AML-193 (cell line): ENCODE measurements at regions not wholly inside any gene's neighbourhood (a gene's known extent, or its start where the extent isn't known, plus 50 kb on each side); places are given as distances from the start of the nearest gene placed in this dataset.
A peak's percentile ranks its signal among the peaks of the same experiment; 100 is the strongest.

Experiments used
- DNase-seq, 2 experiments: peaks; one replicate each; lab custom pipeline; 2025; lab: John Stamatoyannopoulos, UW

DNA sequence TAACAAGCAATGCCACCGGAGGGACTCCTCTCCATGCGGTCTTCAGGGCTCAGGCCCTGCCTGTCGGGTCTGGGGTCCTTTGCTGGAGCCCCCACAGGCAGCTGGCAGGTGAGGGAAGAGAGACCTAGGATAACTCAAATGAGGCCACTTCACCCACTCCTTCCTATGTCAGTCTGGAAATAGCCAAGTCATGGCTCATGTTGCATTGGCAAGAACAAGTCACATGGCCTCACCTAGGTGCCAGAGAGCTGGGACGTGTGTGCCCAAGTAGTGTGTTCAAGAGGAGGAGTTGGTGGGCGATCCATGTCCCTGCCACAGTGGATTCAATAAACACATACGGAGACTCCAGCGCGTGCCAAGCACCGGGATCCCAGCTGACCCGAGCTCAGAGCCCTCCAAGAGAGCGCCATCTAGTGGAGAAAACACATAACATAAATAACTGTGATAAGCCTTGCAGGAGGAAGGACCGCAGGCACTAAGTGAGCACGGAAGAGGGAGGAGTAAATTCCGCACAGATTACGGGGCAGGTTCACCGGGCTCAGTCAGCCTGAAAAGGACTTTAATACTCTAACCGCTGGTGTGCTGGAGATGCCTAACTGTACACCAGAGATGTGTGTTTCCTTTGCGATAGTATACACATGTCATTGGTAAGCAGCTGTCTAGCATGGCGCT, 580.8 kb downstream of the CCDC171 start:
- DNase-seq = peak; percentile 22 to 40

DNA sequence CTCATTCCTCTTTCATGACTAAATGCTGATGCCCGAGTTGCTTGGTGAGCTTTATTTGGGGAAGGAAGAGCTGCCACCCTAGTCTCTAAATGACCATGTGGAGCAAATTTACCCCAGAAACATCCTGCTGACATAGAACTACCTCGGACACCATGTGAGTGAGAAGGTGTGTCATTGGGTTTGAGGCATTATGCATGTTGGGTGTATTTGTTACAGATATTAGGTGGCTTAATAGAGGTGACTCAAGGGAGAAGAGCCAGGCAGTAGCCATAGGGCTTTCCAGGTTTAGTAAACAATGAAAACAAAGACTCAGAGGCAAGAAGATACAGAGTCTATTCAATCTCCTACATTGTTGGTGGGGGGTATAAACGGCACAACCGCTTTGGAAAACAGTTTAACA, 581.5 kb downstream of the CCDC171 start:
- no peak for DNase-seq

DNA sequence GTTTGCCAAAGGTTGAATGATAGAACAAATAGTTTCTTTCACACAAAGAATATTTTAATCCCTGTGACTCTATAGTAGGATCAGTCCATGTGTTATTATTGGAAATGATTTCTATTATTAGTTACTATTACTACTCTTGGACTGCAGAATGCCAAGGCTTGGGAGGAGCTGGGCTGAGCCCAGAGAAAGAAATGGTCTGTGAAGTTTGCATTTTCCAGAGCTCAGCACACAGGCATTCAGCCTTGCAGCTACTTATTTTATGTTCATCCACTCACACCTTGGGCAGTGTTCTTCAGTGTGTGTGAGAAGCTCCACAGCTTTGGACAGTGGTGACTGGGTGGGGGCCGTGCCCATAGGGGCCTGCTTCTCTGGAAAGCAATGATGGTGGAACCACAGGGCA, 583.1 kb downstream of the CCDC171 start:
- DNase-seq = no peak

DNA sequence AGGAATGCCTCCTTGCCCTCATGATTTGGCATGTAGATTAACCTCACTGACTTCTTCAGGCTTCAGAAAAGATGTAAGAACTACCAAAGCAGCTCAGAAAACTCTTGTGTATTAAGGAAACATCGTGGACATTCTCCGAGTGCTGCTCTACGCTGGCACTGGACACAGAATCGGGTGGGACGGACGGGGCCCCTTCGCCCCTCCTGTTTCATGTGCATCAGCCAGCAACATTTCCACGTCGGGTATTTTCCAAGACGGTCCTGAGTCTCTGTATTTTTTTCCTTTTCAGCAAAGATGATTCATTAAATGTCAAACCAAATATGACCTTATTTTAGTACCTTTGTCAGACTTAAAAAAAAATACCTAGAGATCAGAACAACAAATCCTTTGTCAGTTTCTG, 583.6 kb downstream of the CCDC171 start:
- DNase-seq = no peak

DNA sequence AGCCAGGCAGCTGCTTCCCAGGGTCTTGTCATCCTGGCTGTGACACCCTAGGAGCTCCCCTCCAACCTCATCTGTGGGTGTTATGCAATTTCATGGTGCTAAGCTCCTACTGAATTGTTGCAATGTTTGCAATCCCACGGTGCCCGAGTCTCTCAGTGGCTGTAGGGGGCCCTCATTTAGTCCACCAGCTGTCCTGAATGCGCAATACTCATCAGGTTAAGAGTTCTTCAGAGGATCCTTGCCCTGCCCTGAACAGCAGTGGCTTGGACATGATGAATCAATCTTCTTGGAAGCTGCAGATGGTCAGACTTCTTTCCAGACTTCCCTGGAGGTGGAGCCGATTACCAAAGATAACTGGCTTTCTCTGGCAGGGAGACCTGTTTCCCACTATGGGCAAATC, 584.1 kb downstream of the CCDC171 start:
- DNase-seq = no peak

DNA sequence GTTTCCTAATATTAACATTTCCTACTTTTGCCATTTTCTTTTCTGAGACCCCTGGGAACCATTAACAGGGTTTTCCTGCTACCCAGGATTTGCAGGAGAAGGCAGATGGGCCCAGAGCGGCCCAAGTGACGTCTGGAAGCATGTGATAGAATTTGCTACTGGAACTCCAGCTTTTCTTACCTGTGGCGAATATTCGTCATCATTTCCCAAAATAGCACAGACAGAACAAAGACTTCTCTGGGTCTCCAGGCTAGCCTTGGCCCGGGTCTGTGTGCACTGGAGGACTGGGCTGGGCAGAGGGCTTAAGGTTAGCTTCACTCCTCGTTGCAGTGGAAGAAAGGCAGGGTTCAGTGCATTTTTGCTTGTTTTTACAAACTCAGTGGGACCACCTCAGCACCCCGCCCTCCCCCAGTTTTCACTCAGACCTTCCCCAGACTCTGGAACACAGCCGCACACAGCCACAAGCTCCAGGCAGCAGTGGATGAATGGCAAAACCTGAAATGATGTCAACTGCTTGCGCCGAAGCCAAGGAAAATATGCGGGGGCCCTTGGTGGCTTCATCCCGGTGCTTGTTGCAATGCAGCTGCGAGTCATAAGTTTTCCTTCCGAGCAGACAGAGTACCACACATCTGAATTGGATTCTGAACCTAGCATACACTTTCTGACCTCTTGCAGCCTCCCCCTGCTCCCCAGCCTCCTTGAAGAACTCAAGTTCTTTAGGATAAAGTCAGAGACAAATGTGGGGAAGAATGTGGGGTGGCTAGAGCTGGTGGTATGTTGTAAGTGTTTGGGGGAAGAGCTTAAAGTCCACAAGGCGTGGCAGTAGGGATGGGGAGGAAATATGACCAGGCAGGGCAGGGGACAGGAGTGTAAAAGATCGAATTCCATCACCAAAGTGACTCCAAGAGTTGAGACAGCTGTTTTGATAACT, 586.0 kb downstream of the CCDC171 start:
- no peak for DNase-seq

DNA sequence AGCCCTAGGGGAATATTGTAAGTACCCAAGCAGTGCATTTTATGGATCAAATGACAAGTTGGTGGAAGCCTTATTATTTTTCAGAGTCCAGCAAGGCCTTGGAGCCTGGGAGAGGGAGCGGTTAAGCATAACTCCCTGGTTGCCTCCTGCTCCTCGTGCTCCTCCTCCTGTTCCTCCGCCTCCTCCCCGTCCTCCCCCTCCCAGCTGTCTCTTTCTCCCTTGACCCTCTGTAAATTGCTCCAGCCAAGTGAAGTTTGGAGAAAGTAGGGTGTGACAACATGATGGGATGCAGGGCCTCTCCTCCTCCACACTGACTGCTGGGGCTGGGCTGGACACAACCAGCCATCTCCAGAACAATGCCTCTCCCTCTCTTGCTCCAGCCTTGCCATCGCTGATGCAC, 586.9 kb downstream of the CCDC171 start:
- DNase-seq = no peak

DNA sequence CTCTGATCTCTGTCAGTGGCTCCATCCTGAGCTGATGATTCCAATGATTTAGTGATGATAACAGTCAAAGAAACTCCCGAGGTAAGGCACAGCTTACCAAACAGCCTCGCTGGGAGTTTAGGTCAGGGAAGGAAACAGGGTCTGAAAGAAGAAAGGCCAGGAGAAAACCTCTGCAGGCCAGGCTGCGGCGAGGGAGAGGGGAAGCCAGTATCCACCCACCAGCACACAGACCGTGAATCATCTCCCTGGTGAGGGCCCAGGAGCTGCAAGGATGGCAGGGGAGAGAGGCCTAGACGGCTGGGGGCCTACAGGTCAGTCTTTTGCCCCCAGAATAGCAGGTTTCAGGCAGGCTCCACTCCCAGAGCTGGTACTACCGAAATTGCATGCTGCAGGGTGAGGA, 590.5 kb downstream of the CCDC171 start:
- DNase-seq = no peak

DNA sequence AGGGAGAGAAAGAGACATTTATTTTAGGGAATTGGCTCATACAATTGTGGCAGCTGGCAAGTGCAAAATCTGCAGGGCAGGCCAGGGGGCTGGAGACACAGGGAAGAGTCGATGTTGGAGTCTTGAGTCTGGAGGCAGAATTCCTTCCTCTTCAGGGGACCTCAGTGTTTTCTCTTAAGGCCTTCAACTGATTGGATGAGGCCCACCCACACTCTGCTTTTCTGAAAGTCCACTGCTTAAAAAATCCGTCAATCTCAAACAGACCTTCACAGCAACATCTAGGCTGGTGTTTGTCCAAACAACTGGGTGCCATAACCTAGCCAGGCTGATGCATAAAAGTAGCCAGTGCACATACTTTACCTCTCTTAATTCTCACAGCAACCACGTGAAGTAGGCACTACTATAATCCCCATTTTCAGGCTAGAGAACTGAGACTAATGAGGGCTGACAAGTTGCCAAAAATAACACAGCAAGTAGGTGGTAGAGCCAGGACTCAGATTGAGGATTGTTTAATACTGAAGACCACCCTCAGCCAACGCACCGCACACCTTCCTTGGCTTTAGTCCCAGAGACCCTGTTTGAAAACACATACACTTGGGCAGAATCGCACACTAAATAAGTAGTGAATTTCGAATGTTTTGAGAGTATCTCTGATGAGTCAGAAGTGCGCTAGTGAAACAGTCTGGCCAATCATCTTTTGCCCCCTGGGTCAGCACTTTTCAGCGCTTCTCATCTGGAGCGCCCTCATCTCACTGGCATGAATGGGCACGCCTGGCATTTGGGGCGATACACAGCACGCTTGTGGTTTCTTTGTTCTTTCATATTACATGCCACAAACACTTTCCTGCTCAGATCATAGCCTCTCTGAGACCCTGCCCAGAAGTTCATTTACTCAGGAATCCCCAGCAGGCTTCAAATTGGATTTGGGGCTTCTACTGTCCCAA, 591.4 kb downstream of the CCDC171 start:
- DNase-seq = no peak

DNA sequence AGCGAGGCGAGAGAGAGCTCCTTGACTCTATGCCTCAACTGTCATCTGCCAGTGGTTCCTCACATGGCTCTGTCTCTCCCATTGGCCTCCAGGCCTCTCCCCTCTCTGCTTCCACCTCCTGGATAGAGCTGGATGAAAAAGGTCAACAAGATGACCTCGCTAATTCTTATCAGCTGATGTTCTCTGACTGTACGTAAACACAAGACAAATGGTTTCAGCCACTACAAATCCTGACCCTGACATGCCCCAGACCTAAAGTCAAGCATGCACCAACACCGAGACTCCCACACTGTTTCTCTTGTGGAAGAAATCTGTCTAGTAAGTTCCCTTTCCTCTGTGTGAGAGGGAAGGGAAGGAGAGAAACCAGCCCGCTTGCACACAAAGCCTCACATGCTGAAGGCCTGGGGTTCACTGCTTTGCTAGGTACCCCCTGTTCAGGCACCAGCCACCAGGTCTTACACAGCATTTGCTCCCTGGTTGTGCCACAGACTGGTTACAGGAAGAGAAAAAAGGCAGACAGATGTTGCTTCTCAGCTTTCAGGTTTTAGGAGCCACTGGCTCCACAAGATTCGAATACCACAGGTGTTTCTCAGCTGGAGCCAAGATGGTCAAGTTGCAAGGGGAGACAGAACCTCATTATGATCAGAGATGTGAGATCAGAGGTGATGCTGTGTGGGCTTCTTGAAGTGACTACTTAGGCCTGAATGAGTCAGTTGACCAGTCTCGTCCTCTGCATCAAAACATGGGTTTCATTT, 592.5 kb downstream of the CCDC171 start:
- no peak for DNase-seq

DNA sequence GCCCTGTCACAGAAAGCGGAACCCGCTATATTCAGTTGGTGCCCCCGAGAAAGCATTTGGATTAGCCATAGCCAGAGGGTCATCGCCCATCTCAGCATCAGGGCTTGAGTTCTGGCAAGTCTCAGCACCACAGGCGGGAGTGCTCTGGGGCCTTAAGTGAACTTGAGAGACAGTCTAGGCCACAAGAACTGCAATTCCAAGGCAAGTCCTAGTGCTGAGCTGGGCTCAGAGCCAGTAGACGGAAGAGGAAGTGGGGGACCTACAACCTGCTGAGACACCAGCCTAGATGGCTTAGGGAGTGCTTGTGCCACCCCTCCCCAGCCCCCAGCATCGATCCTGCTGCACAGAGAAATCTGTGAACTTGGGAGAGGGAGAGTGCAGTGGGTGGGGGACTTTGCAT, 594.9 kb downstream of the CCDC171 start:
- DNase-seq = no peak

DNA sequence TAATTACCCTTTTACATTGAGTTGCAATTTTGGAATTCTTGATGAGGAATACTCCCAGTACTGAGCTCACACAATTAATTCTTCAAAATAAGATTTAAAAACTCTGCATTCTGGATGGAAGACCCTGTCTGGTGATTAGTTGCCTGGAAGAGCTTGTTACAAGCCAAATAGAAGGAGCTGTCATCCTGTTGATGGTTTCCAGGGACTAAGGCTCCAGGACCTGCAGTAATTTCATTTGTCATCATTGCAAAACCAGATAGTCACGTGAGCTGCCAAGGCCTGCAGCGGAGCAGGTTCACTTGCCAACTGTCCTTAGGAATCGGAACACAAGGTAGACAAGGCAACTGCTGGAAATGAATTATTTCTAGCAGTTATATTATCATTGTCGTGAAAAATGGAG, 597.7 kb downstream of the CCDC171 start:
- no peak for DNase-seq

DNA sequence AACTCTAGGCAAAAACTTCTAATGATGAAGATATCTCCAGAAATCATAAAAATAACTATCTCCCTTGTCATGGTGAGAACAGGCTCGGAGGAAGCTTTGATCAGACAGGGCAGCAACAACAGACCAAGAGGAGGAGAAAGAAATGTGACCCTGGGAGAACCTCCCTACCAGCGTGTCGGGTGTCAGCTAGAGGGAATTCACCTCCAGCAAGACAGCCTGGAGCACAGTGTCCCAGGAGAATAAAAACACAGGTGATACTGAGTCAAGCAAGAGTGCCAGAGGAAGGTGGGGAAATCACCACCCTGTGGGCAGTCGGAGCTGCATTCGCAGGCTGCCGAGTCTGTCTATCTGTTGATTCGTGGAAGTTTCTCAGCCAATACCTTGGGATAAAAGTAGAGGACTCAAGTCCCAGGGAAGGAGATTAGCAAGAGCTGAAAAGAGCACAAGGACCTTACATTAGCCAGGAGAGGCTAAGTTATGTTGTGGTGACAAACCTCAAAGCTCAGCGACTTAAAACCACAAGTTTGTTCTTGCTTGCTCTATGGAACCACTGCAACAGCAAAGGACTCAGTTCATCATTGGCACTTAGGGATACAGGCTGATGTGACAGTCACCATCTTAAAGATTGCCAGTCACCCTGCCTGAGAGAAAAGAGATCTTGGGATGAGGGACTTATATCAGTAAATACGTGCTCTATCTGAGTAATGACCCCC, 598.3 kb downstream of the CCDC171 start:
- no peak for DNase-seq

DNA sequence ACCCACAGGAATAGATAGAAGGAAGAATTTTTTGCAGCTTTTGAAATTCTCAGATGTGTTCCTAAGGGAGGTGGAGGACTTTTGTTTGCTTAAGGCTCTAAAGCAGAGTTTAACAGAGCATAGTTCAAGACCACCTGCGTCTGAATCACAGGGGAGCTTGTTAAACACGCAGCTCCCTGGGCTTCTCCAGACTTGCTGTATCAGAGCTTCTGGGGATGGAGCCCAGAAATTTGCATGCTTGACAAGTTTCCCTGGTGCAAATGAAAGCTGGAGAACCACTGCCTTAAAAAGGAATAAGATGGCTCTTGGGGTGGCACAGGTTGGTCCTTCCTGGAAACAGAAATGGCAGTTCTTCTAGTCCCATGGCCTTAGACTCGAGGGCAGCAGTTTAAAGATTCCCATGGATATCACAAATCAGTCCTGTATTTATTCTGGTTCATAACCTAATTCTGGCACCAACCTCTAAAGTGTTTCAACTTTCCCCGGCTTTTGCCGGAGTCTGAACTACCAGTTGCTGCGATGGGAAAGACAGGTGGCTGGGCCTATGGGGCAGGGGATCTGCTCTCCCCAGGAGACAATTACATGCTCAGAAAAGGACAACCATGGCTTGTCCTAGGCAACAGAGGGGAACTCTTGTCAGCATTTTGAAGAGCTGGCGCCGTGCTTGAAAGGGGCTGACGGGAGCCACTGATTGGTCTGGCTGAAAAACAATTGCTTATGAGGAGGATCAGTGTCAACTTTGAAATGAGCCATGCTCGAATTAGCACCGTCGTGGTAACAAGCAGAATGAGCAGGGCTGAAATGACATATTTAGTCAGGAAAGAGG, 599.6 kb downstream of the CCDC171 start:
- DNase-seq = no peak

DNA sequence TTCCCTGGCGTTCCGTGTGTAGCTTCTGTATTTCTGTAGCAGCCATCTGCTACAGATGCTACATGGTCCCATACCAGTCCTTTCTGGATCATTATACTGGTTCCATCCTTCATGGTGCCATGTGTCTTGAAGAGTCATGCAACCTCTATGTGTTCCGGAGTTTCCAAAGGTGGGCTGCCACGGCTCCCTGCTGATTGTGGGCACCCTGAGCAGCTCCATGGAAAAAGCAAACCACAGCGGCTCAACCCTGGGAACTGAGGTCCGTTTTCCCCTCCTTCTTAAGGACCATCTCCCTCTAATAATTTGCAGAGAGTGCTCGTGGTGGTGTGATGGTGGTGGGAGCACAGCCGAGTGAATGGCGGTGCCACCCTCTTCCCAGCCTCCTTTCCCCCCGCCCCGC, 600.4 kb downstream of the CCDC171 start:
- no peak for DNase-seq

DNA sequence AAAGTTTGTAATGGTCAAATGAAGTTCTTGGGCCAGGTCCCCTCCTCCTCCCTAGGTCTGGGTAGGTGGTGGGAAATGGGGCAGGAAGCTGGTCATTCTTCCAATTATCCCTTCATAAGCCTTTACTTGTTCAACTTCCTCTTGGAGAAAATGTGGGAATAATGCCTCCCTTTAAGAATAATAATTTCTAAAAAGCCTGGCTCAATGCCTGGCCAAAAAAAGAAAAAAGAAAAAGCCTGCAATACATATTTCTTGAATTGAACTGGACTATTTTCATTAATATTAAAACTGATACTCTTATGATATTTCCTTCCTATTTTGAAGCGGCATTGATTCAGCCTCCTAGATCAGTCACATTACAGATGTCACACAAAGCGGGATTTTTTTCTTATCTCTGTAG, 600.9 kb downstream of the CCDC171 start:
- DNase-seq = no peak

DNA sequence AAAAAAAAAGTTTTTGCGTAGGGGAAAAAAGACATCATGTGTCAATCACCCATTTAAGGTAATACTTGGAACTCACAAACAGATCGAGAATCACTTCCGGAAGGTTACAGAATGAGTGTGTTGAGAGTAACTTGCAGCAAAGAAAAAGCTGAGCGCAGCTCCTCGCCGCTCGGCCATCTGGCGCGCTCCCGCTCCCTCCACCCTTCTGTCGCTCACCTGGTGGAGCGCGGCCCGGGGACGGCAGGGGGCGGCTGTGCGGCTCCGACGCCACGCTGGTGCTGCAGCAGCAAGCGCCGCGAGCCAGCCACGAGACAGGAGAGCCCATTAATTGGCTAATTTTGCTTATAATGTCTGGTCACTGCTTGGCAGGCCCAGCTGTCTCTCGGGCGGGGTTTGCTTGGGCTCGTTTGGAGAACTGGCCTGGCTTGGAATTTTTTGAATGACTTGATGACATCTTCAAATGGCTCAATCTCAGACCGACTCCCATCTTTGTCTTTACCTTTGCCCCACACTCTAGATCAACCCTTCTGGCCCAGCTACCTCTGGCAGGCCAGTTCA, 601.8 kb downstream of the CCDC171 start:
- no peak for DNase-seq

DNA sequence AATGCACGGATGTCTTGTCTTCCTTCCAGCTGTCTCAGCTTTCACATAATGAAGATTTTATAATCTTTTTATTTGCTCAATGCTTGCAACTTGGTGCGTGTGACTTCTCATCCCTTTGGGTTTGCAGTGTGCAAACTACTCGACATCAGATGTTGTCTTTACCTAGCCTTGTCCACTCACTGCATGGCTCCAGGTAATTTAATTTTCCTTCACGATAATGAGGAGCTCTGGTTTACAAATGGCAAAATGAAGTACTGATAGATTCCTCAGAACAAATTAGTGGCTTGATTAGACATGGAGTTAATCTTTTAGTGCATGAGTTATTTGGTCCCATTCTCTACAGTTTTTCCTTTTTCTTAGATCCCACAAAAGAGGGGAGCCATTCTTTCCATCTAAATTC, 603.0 kb downstream of the CCDC171 start:
- DNase-seq = no peak

DNA sequence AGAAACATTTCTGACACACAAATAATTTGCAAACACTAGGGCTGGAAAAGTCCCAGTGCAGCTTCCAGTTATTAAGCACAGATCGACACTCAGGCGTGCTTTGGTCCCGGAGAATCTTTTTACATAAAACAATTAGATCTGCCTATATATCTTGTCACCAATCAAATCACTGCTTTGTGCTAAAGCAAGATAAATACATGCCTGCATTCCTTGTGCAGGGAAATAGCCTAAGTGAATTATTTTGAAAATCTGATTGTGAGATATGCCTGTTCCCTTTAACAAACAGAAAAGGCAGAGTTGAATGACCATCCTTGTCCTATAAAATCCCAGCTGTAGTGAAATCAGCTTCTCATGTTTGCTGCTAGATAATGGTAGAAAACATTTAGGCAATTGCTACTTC, 604.4 kb downstream of the CCDC171 start:
- no peak for DNase-seq

DNA sequence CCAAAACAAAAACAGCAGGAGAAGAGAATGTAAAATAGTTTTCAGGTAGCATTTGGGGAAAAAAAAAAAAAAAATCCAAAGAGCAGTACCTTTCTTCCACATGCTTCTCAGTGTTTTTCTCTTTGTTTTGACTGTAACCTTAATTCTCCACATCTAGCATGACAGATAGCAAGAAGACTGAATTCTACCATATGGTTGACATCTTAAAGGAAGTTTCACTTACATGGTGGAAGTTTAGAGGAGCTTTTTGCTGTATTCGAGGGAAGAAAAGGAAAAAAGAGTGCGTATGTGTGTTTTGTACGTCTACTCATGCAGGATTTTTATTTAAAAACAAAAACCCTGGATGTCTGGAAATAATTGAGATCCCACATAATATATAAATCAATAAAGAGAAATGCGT, 604.8 kb downstream of the CCDC171 start:
- DNase-seq = no peak
